IMR-90 (cell line): ENCODE measurements at regions not wholly inside any gene's neighbourhood (a gene's known extent, or its start where the extent isn't known, plus 50 kb on each side); places are given as distances from the start of the nearest gene placed in this dataset.

ENCODE experiments used
- BHLHE40 ChIP-seq: fragments of 150-350 bp; IDR thresholded peaks from 2 replicates; pipeline ENCODE4 v1.6.1; 2016; ENCODE audit warnings: mild to moderate bottlenecking, low read depth, low read length
- CEBPB ChIP-seq: IDR thresholded peaks from 2 replicates; pipeline ENCODE4 v1.6.1; 2012; ENCODE audit warnings: low read depth, low read length, improper control_type of control experiment
- CTCF ChIP-seq: conservative IDR thresholded peaks from 2 replicates; pipeline ENCODE4 v1.5.1; 2012; ENCODE audit warnings: mild to moderate bottlenecking, low read depth, low read length, improper control_type of control experiment
- MAZ ChIP-seq: IDR thresholded peaks from 2 replicates; pipeline ENCODE4 v1.6.1; 2012; ENCODE audit warnings: low read depth, mild to moderate bottlenecking, low read length, improper control_type of control experiment, moderate library complexity, borderline replicate concordance
- MXI1 ChIP-seq: IDR thresholded peaks from 2 replicates; pipeline ENCODE4 v1.6.1; 2012; ENCODE audit warnings: low read depth, mild to moderate bottlenecking, low read length, moderate library complexity, borderline replicate concordance
- POLR2A ChIP-seq: IDR thresholded peaks from 2 replicates; pipeline ENCODE4 v1.6.1; 2012; ENCODE audit warnings: mild to moderate bottlenecking, low read depth, low read length
- RAD21 ChIP-seq: IDR thresholded peaks from 2 replicates; pipeline ENCODE4 v1.6.1; 2012; ENCODE audit warnings: low read length, improper control_type of control experiment
- RFX5 ChIP-seq: IDR thresholded peaks from 2 replicates; pipeline ENCODE4 v1.8.0; 2012; ENCODE audit warnings: low read depth, mild to moderate bottlenecking, low read length, moderate library complexity
- TF ChIP-seq, protein P1 (sequence below): fragments of 150-350 bp; IDR thresholded peaks from 2 replicates; pipeline ENCODE4 v1.6.1; 2017; ENCODE audit warnings: mild to moderate bottlenecking, antibody characterized with exemption, low read length, low read depth

GRCh38 chr4:43379016-43379415 is 486.5 kb downstream of the GRXCR1 start:
- TF ChIP-seq CTCF: no peak
- TF ChIP-seq POLR2A: no peak
- TF ChIP-seq RFX5: no peak
- TF ChIP-seq, protein P1, sequence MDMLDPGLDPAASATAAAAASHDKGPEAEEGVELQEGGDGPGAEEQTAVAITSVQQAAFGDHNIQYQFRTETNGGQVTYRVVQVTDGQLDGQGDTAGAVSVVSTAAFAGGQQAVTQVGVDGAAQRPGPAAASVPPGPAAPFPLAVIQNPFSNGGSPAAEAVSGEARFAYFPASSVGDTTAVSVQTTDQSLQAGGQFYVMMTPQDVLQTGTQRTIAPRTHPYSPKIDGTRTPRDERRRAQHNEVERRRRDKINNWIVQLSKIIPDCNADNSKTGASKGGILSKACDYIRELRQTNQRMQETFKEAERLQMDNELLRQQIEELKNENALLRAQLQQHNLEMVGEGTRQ: no peak
- TF ChIP-seq RAD21: no peak
- TF ChIP-seq CEBPB: no peak
- no peak for TF ChIP-seq MAZ
- no peak for TF ChIP-seq MXI1
- TF ChIP-seq BHLHE40: no peak
